ENCODE measurements at regions not wholly inside any gene's neighbourhood (a gene's known extent, or its start where the extent isn't known, plus 50 kb on each side); places are given as distances from the start of the nearest gene placed in this dataset.

- Histone ChIP-seq H3K4me1 (ENCODE audit: insufficient read depth, low read length, poor library complexity, severe bottlenecking) (no peaks in the 10 kb centered on the region), H3K27me3 (replicated peaks; ENCODE audit: insufficient read depth, low read depth, low read length, poor library complexity) (no peaks in the 10 kb centered on the region), H3K9me3 (ENCODE audit: low read depth, low read length, poor library complexity, severe bottlenecking) (no peaks in the 10 kb centered on the region), H3K27ac (ENCODE audit: low read depth, low read length, poor library complexity, severe bottlenecking) (no peak overlapping the region), H3K36me3 (ENCODE audit: insufficient read depth, low read length, poor library complexity, severe bottlenecking) (no peaks in the 10 kb centered on the region), H3K4me3 (ENCODE audit: low read depth, low read length, poor library complexity, severe bottlenecking) (no peak overlapping the region)
- intact Hi-C loops (cut with micrococcal nuclease; ENCODE audit: unreplicated experiment) = no loop called here
- no TSS peak for BruUV-seq (replicated peaks)
- no peak for DNase-seq (ENCODE audit: low spot score)
- CTCF ChIA-PET = no interaction called here
- POLR2A ChIA-PET (ENCODE audit: low non-redundant PET) = no interaction called here
- TF ChIP-seq, protein P1, sequence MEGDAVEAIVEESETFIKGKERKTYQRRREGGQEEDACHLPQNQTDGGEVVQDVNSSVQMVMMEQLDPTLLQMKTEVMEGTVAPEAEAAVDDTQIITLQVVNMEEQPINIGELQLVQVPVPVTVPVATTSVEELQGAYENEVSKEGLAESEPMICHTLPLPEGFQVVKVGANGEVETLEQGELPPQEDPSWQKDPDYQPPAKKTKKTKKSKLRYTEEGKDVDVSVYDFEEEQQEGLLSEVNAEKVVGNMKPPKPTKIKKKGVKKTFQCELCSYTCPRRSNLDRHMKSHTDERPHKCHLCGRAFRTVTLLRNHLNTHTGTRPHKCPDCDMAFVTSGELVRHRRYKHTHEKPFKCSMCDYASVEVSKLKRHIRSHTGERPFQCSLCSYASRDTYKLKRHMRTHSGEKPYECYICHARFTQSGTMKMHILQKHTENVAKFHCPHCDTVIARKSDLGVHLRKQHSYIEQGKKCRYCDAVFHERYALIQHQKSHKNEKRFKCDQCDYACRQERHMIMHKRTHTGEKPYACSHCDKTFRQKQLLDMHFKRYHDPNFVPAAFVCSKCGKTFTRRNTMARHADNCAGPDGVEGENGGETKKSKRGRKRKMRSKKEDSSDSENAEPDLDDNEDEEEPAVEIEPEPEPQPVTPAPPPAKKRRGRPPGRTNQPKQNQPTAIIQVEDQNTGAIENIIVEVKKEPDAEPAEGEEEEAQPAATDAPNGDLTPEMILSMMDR (conservative IDR thresholded peaks at IDR 0.05; ENCODE audit: low read depth, low read length) = no peak
- TF ChIP-seq EZH2 (IDR thresholded peaks at IDR 0.05; ENCODE audit: borderline replicate concordance, low read depth, low read length, poor library complexity, severe bottlenecking) = no peak
These were observed 456.2 kb downstream of the TBL1XR1 start for GRCh38 chr3:176740906-176741663.

- intact Hi-C loops (cut with micrococcal nuclease; ENCODE audit: unreplicated experiment) = no loop called here
- ChIA-PET POLR2A (ENCODE audit: low non-redundant PET) (no interaction called here), CTCF (no interaction called here)
- Histone ChIP-seq H3K27me3 (replicated peaks; ENCODE audit: insufficient read depth, low read depth, low read length, poor library complexity) (no peaks in the 10 kb centered on the region), H3K4me3 (ENCODE audit: low read depth, low read length, poor library complexity, severe bottlenecking) (no peak overlapping the region), H3K9me3 (ENCODE audit: low read depth, low read length, poor library complexity, severe bottlenecking) (no peaks in the 10 kb centered on the region), H3K27ac (ENCODE audit: low read depth, low read length, poor library complexity, severe bottlenecking) (no peak overlapping the region), H3K36me3 (ENCODE audit: insufficient read depth, low read length, poor library complexity, severe bottlenecking) (no peaks in the 10 kb centered on the region), H3K4me1 (ENCODE audit: insufficient read depth, low read length, poor library complexity, severe bottlenecking) (no peaks in the 10 kb centered on the region)
- no peak for DNase-seq (ENCODE audit: low spot score)
- no TSS peak for BruUV-seq (replicated peaks)
- TF ChIP-seq, protein P1 (conservative IDR thresholded peaks at IDR 0.05; ENCODE audit: low read depth, low read length) = no peak
- TF ChIP-seq EZH2 (IDR thresholded peaks at IDR 0.05; ENCODE audit: borderline replicate concordance, low read depth, low read length, poor library complexity, severe bottlenecking) = no peak
These were observed 458.1 kb downstream of the TBL1XR1 start for GRCh38 chr3:176739159-176739558.

- no peak for DNase-seq (ENCODE audit: low spot score)
- no TSS peak for BruUV-seq (replicated peaks)
- CTCF ChIA-PET = no interaction called here
- Histone ChIP-seq H3K9me3 (ENCODE audit: low read depth, low read length, poor library complexity, severe bottlenecking) (no peaks in the 10 kb centered on the region), H3K4me3 (ENCODE audit: low read depth, low read length, poor library complexity, severe bottlenecking) (no peak overlapping the region), H3K27ac (ENCODE audit: low read depth, low read length, poor library complexity, severe bottlenecking) (no peak overlapping the region), H3K36me3 (ENCODE audit: insufficient read depth, low read length, poor library complexity, severe bottlenecking) (no peaks in the 10 kb centered on the region), H3K4me1 (ENCODE audit: insufficient read depth, low read length, poor library complexity, severe bottlenecking) (no peaks in the 10 kb centered on the region), H3K27me3 (replicated peaks; ENCODE audit: insufficient read depth, low read depth, low read length, poor library complexity) (no peaks in the 10 kb centered on the region)
- intact Hi-C loops (cut with micrococcal nuclease; ENCODE audit: unreplicated experiment) = no loop called here
- TF ChIP-seq EZH2 (IDR thresholded peaks at IDR 0.05; ENCODE audit: borderline replicate concordance, low read depth, low read length, poor library complexity, severe bottlenecking) = no peak
- TF ChIP-seq, protein P1 (conservative IDR thresholded peaks at IDR 0.05; ENCODE audit: low read depth, low read length) = no peak
- POLR2A ChIA-PET (ENCODE audit: low non-redundant PET) = no interaction called here
These were observed 459.7 kb downstream of the TBL1XR1 start for GRCh38 chr3:176737480-176738110.
